GM19452 (cell line): ENCODE measurements at regions not wholly inside any gene's neighbourhood (a gene's known extent, or its start where the extent isn't known, plus 50 kb on each side); places are given as distances from the start of the nearest gene placed in this dataset.
A peak's percentile ranks its signal among the peaks of the same experiment; 100 is the strongest.
"Not testable (repeated sequence)": the region's sequence is repeated elsewhere in the genome, so short reads cannot be mapped to it uniquely, and the experiment has no call there.

Experiments
- ATAC-seq: cut with Tn5 transposase; IDR thresholded peaks from one replicate; pipeline ENCODE4 v1.9.1; 2021; ENCODE audit not compliant: unreplicated experiment

GRCh38 chr3:191813245-191813644 lies 352.3 kb downstream of the PYDC2 start:
- no peak for ATAC-seq

GRCh38 chr3:191848818-191849217 lies 387.9 kb downstream of the PYDC2 start:
- no peak for ATAC-seq

- ATAC-seq: no peak
Measured at GRCh38 chr3:191859531-191859930, 398.6 kb downstream of the PYDC2 start.

- ATAC-seq: no peak
Measured at GRCh38 chr3:191869738-191870415, 408.9 kb downstream of the PYDC2 start.

GRCh38 chr3:191873736-191874135 lies 412.8 kb downstream of the PYDC2 start:
- no peak for ATAC-seq

- no peak for ATAC-seq
Measured at GRCh38 chr3:191882289-191882688, 421.3 kb downstream of the PYDC2 start.

- no peak for ATAC-seq
Measured at GRCh38 chr3:191884132-191884531, 423.2 kb downstream of the PYDC2 start.

- ATAC-seq: no peak
Measured at GRCh38 chr3:191889106-191889505, 428.1 kb downstream of the PYDC2 start.

GRCh38 chr3:191889756-191890155 lies 428.8 kb downstream of the PYDC2 start:
- ATAC-seq: no peak

GRCh38 chr3:191894406-191894805 lies 433.4 kb downstream of the PYDC2 start:
- ATAC-seq: no peak

GRCh38 chr3:191901741-191902140 lies 440.8 kb downstream of the PYDC2 start:
- ATAC-seq: no peak

GRCh38 chr3:191912616-191913204 lies 451.7 kb downstream of the PYDC2 start:
- ATAC-seq: no peak

GRCh38 chr3:191915712-191916111 lies 454.7 kb downstream of the PYDC2 start:
- no peak for ATAC-seq

- no peak for ATAC-seq
Measured at GRCh38 chr3:191919491-191920026, 458.6 kb downstream of the PYDC2 start.

GRCh38 chr3:191922570-191922969 lies 461.6 kb downstream of the PYDC2 start:
- ATAC-seq: no peak

GRCh38 chr3:191927183-191927817 lies 466.3 kb downstream of the PYDC2 start:
- not testable (repeated sequence) for ATAC-seq

- ATAC-seq: not testable (repeated sequence)
Measured at GRCh38 chr3:191927998-191928397, 467.0 kb downstream of the PYDC2 start.

- ATAC-seq: no peak
Measured at GRCh38 chr3:191944835-191945234, 483.9 kb downstream of the PYDC2 start.

GRCh38 chr3:191952186-191952585 lies 491.2 kb downstream of the PYDC2 start:
- no peak for ATAC-seq

- no peak for ATAC-seq
Measured at GRCh38 chr3:191952609-191953008, 491.6 kb downstream of the PYDC2 start.

- peak; percentile 66 for ATAC-seq
Measured at GRCh38 chr3:191958980-191959671, 498.2 kb downstream of the PYDC2 start.
